Activated naive CD4-positive, alpha-beta T cell treated with anti-CD3 and anti-CD28 coated beads for 36 hours (primary cell): ENCODE measurements at regions not wholly inside any gene's neighbourhood (a gene's known extent, or its start where the extent isn't known, plus 50 kb on each side); places are given as distances from the start of the nearest gene placed in this dataset.

Experiments used
- CTCF ChIA-PET: fragments of 350-600 bp; sonication (Branson Sonifier 250); formaldehyde crosslinking; loops from one replicate; lab custom pipeline; 2021; ENCODE audit warnings: antibody characterized with exemption; lab: Charles Lee
- DNase-seq: peaks from one replicate; pipeline ENCODE4 v3.0.0-alpha.2; 2020
- H3K27ac Mint-ChIP-seq: one replicate; pipeline ENCODE4 v1.8.0; 2021; ENCODE audit warnings: mild to moderate bottlenecking, mixed read lengths
- H3K27me3 Mint-ChIP-seq: one replicate; pipeline ENCODE4 v1.8.0; 2021; ENCODE audit warnings: low read depth, mixed read lengths
- H3K36me3 Mint-ChIP-seq: one replicate; pipeline ENCODE4 v1.8.0; 2021; ENCODE audit warnings: low read depth, mixed read lengths
- H3K4me1 Mint-ChIP-seq: one replicate; pipeline ENCODE4 v1.8.0; 2021; ENCODE audit warnings: low read depth, mixed read lengths
- H3K4me3 Mint-ChIP-seq: one replicate; pipeline ENCODE4 v1.8.0; 2021; ENCODE audit warnings: mild to moderate bottlenecking, moderate library complexity, mixed read lengths
- H3K9me3 Mint-ChIP-seq: one replicate; pipeline ENCODE4 v1.8.0; 2021; ENCODE audit warnings: mixed read lengths
- intact Hi-C: fragments of 100-400 bp; cut with micrococcal nuclease; formaldehyde crosslinking; loops from one replicate; pipeline ENCODE4 v1.15.1; 2023

GRCh38 chrX:117038918-117039440, 576.2 kb upstream of the CT83 start:
- no peaks in the 10 kb centered on the region for H3K36me3 Mint-ChIP-seq
- peaks cover 3% of the 10 kb centered on the region for H3K9me3 Mint-ChIP-seq
- H3K27me3 Mint-ChIP-seq = no peaks in the 10 kb centered on the region
- intact Hi-C loops = no loop called here
- CTCF ChIA-PET = no interaction called here
- H3K27ac Mint-ChIP-seq = no peak overlapping the region
- no peak overlapping the region for H3K4me3 Mint-ChIP-seq
- no peaks in the 10 kb centered on the region for H3K4me1 Mint-ChIP-seq
- DNase-seq = no peak

GRCh38 chrX:117010243-117010642, 547.5 kb upstream of the CT83 start:
- CTCF ChIA-PET = no interaction called here
- intact Hi-C loops = no loop called here
- no peaks in the 10 kb centered on the region for H3K9me3 Mint-ChIP-seq

GRCh38 chrX:117002981-117003380, 540.2 kb upstream of the CT83 start:
- intact Hi-C loops = no loop called here
- Mint-ChIP-seq H3K4me1 (no peaks in the 10 kb centered on the region), H3K27ac (no peak overlapping the region), H3K36me3 (no peaks in the 10 kb centered on the region), H3K27me3 (no peaks in the 10 kb centered on the region), H3K4me3 (no peak overlapping the region), H3K9me3 (no peaks in the 10 kb centered on the region)
- no peak for DNase-seq
- CTCF ChIA-PET = no interaction called here

More at GRCh38 chrX:117010243-117010642, 547.5 kb upstream of the CT83 start:
- Mint-ChIP-seq H3K4me3 (no peak overlapping the region), H3K4me1 (no peaks in the 10 kb centered on the region), H3K27me3 (no peaks in the 10 kb centered on the region), H3K27ac (no peak overlapping the region), H3K36me3 (no peaks in the 10 kb centered on the region)
- no peak for DNase-seq

GRCh38 chrX:116975517-116975916, 512.7 kb upstream of the CT83 start:
- peaks cover 3% of the 10 kb centered on the region for H3K9me3 Mint-ChIP-seq
- no peak for DNase-seq
- intact Hi-C loops = no loop called here
- no peaks in the 10 kb centered on the region for H3K4me1 Mint-ChIP-seq
- H3K4me3 Mint-ChIP-seq = no peak overlapping the region
- no peak overlapping the region for H3K27ac Mint-ChIP-seq
- no peaks in the 10 kb centered on the region for H3K36me3 Mint-ChIP-seq
- H3K27me3 Mint-ChIP-seq = no peaks in the 10 kb centered on the region
- CTCF ChIA-PET = no interaction called here

GRCh38 chrX:116972362-116972761, 509.6 kb upstream of the CT83 start:
- intact Hi-C loops = no loop called here
- H3K36me3 Mint-ChIP-seq = no peaks in the 10 kb centered on the region

GRCh38 chrX:116961872-116962582, 499.3 kb upstream of the CT83 start:
- no peaks in the 10 kb centered on the region for H3K4me1 Mint-ChIP-seq
- CTCF ChIA-PET = interaction anchor here (0.7 kb wide), 1 partner anchor 1329 kb away, joined by 3 read pairs; no protein-coding TSS in a partner anchor
- intact Hi-C loops = no loop called here
- no peak overlapping the region for H3K27ac Mint-ChIP-seq
- no peaks in the 10 kb centered on the region for H3K9me3 Mint-ChIP-seq
- no peak overlapping the region for H3K4me3 Mint-ChIP-seq
- H3K27me3 Mint-ChIP-seq = no peaks in the 10 kb centered on the region
- H3K36me3 Mint-ChIP-seq = no peaks in the 10 kb centered on the region
- DNase-seq = no peak

More at GRCh38 chrX:116972362-116972761, 509.6 kb upstream of the CT83 start:
- H3K27ac Mint-ChIP-seq = no peak overlapping the region
- CTCF ChIA-PET = no interaction called here
- no peaks in the 10 kb centered on the region for H3K4me1 Mint-ChIP-seq
- DNase-seq = no peak
- H3K4me3 Mint-ChIP-seq = no peak overlapping the region
- H3K9me3 Mint-ChIP-seq = peaks cover 3% of the 10 kb centered on the region
- no peaks in the 10 kb centered on the region for H3K27me3 Mint-ChIP-seq

GRCh38 chrX:116930311-116930710, 467.5 kb upstream of the CT83 start:
- no peaks in the 10 kb centered on the region for H3K9me3 Mint-ChIP-seq
- DNase-seq = no peak
- no peak overlapping the region for H3K27ac Mint-ChIP-seq
- no peaks in the 10 kb centered on the region for H3K4me1 Mint-ChIP-seq
- H3K36me3 Mint-ChIP-seq = no peaks in the 10 kb centered on the region
- intact Hi-C loops = no loop called here
- no peaks in the 10 kb centered on the region for H3K27me3 Mint-ChIP-seq
- CTCF ChIA-PET = no interaction called here
- no peak overlapping the region for H3K4me3 Mint-ChIP-seq

- intact Hi-C loops = no loop called here
- CTCF ChIA-PET = no interaction called here
- H3K4me3 Mint-ChIP-seq = no peak overlapping the region
- H3K27me3 Mint-ChIP-seq = no peaks in the 10 kb centered on the region
- no peak overlapping the region for H3K27ac Mint-ChIP-seq
- no peaks in the 10 kb centered on the region for H3K4me1 Mint-ChIP-seq
- no peaks in the 10 kb centered on the region for H3K36me3 Mint-ChIP-seq
- H3K9me3 Mint-ChIP-seq = peaks cover 3% of the 10 kb centered on the region
- DNase-seq = no peak
These were observed 434.8 kb upstream of the CT83 start for GRCh38 chrX:116897526-116897925.

GRCh38 chrX:116881961-116882360, 419.2 kb upstream of the CT83 start:
- no peaks in the 10 kb centered on the region for H3K4me1 Mint-ChIP-seq
- H3K27me3 Mint-ChIP-seq = no peaks in the 10 kb centered on the region
- CTCF ChIA-PET = no interaction called here
- intact Hi-C loops = no loop called here
- no peak for DNase-seq
- no peaks in the 10 kb centered on the region for H3K36me3 Mint-ChIP-seq
- H3K9me3 Mint-ChIP-seq = peaks cover 5% of the 10 kb centered on the region
- no peak overlapping the region for H3K27ac Mint-ChIP-seq
- H3K4me3 Mint-ChIP-seq = no peak overlapping the region

- intact Hi-C loops = no loop called here
- no peak overlapping the region for H3K4me3 Mint-ChIP-seq
- H3K36me3 Mint-ChIP-seq = no peaks in the 10 kb centered on the region
- no peaks in the 10 kb centered on the region for H3K9me3 Mint-ChIP-seq
- H3K27me3 Mint-ChIP-seq = no peaks in the 10 kb centered on the region
- no peak overlapping the region for H3K27ac Mint-ChIP-seq
- no peak for DNase-seq
- H3K4me1 Mint-ChIP-seq = no peaks in the 10 kb centered on the region
- CTCF ChIA-PET = no interaction called here
These were observed 410.9 kb upstream of the CT83 start for GRCh38 chrX:116873671-116874070.

- Mint-ChIP-seq H3K27ac (no peak overlapping the region), H3K9me3 (no peaks in the 10 kb centered on the region), H3K27me3 (no peaks in the 10 kb centered on the region), H3K4me1 (no peaks in the 10 kb centered on the region), H3K4me3 (no peak overlapping the region), H3K36me3 (no peaks in the 10 kb centered on the region)
- CTCF ChIA-PET = no interaction called here
- DNase-seq = no peak
- intact Hi-C loops = no loop called here
These were observed 410.2 kb upstream of the CT83 start for GRCh38 chrX:116872931-116873330.

GRCh38 chrX:116863029-116863428, 400.3 kb upstream of the CT83 start:
- DNase-seq = no peak
- Mint-ChIP-seq H3K9me3 (no peaks in the 10 kb centered on the region), H3K4me1 (no peaks in the 10 kb centered on the region), H3K27ac (no peak overlapping the region), H3K27me3 (no peaks in the 10 kb centered on the region), H3K36me3 (no peaks in the 10 kb centered on the region), H3K4me3 (no peak overlapping the region)
- CTCF ChIA-PET = no interaction called here
- intact Hi-C loops = no loop called here

- Mint-ChIP-seq H3K9me3 (no peaks in the 10 kb centered on the region), H3K4me1 (no peaks in the 10 kb centered on the region), H3K27ac (no peak overlapping the region), H3K27me3 (no peaks in the 10 kb centered on the region), H3K4me3 (no peak overlapping the region), H3K36me3 (no peaks in the 10 kb centered on the region)
- DNase-seq = no peak
- intact Hi-C loops = no loop called here
- CTCF ChIA-PET = no interaction called here
These were observed 399.6 kb upstream of the CT83 start for GRCh38 chrX:116862340-116862739.
